Left cardiac atrium (tissue), 4 donors: ENCODE measurements at regions not wholly inside any gene's neighbourhood (a gene's known extent, or its start where the extent isn't known, plus 50 kb on each side); places are given as distances from the start of the nearest gene placed in this dataset.
"Not testable (repeated sequence)": the region's sequence is repeated elsewhere in the genome, so short reads cannot be mapped to it uniquely, and the experiment has no call there.

Experiments
- ATAC-seq, 2 donors: fragments of 200-7000 bp; cut with Tn5 transposase; one replicate each; pipeline ENCODE4 v1.9.1; 2020; ENCODE audit warnings: mild to moderate bottlenecking in 2 of 2, moderate library complexity in 2 of 2
- DNase-seq: peaks from one replicate; pipeline ENCODE4 v3.0.0-alpha.2; 2020
- intact Hi-C, 2 donors: fragments of 100-400 bp; cut with DNase I; formaldehyde crosslinking; loops; one replicate each; pipeline versions ENCODE4 v1.14.1 to v1.15.1; 2022 to 2023
- donor health status: DM: no; HTN: yes; CAD: no.
- donor health status: DM: no; HTN: yes; CAD: no; lungs with severe emphysema.
- donor health status: DM: yes; HTN: yes; CAD: no.
- donor health status: Dilated cardiomyopathy.

GRCh38 chr6:33901822-33902456 lies 98.1 kb upstream of the MLN start:
- no peak for ATAC-seq
- no peak for DNase-seq
- intact Hi-C loops, result no loop called here

DNA sequence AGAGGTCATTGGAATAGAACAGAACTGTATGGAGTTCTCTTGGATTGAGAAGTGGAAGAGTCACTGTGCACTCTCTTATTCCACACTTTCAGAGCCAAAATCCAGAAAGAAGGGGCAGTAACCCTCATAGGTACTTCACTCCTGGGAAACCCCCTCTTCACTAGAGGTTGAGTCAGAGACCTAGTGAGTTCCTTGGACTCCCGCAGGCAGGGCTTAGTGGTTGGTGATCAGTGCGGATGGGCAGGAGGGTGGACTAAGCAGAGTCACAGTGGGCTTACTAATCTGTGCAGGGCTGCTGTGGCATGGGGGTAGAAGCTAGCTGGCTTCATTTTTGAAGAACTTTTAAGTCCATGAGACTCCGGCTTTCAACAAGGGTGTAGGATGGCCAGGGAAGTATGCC lies 95.0 kb upstream of the MLN start:
- DNase-seq (no peak), ATAC-seq (no peak)
- intact Hi-C loops, result no loop called here

DNA sequence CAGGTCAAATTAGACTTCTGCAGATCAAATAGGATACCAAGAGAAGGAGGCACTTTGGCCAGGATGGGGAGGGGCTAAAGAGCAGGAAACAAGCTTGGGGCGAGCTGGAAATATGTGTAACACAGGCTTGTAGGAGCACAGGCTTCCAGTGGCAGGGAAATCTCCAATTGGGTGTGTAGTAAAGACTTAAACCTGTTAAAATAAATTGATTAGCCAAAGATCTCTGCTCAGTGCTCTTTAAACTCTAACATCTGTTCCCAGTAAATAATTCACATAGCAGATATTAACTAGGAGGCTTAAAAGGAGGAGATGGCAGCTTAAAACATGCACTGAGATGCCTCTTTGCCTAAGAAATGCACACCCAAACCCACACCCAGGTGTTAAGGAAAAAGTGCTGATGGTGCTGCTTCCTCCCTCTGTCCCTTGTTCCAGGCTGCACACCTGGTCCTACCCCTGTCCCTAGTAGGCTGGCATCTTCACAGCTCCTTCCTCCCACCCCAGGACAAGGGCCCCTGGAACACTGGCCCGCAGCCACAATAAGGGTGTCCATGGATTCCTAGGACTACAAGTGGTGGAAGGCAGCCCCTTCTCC lies 93.5 kb upstream of the MLN start:
- no peak for ATAC-seq
- DNase-seq, result no peak
- intact Hi-C loops, result no loop called here

- DNase-seq (no peak), ATAC-seq (peak in 1 of 2 donors; percentile 48)
- intact Hi-C loops, result no loop called here
Measured at GRCh38 chr6:33896391-33897188, 92.8 kb upstream of the MLN start.

GRCh38 chr6:33895988-33896387 lies 92.2 kb upstream of the MLN start:
- intact Hi-C loops, result no loop called here
- DNase-seq, result no peak
- ATAC-seq, result no peak

GRCh38 chr6:33895296-33895695 lies 91.5 kb upstream of the MLN start:
- ATAC-seq, result no peak
- no peak for DNase-seq
- intact Hi-C loops, result no loop called here

DNA sequence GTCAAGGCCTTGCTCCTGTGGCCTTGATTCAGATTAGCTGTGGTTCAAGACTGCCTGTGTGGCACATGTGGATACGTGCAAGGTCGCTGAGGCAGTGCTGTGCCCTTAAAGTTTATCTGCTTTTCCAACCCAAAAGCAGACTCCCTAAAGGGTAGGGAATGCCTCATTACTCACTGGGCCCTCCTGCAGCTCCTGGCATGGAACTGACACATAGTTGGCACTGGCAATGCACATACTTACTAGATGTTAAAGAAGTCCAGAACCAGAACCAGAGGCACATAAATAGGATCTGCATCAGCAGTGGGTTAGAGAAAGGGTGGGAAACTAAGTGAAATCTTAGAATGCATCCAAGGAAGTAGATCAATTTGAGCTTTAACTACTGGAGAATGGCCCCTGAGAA lies 90.6 kb upstream of the MLN start:
- intact Hi-C loops, result no loop called here
- DNase-seq (no peak), ATAC-seq (peak; percentile 75 to 82)

DNA sequence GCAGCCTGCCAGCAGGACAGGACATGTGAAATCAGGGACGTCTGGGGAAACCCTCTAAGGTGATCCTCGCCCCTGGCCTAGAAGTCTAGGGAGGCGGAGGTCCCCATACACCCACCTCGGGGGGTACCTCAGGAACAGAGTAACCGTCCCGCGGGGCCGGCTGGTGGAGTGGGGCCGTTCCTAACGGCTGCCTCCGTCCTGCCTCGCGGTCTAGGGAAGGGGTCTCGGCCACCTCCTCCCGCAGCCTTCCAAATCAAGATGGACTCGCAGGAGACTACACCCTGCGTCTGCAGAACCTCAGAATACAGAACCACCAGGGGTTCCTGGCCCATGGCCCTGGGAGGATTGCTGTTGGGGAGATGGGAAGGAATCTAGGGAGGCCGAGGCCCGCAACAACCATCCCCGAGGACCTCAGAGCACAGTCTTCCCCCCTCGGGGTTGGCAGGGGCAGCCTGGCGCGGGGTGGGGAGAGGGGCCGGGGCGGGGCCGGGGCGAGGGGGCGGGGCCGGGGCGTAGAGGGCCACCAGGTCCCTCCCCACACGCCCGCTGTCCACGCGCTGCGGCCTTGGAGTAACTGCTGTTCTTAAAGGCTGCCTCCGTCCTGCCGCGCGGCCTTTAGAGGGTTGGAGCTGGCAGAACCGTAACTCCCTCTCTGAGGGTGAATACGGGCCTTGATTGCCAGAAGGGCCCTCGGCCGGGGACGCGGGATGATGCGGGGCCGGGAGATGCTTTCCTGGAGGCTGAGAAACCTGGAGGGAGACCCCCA lies 89.0 kb upstream of the MLN start:
- DNase-seq (no peak), ATAC-seq (no peak)
- intact Hi-C loops, result no loop called here

- DNase-seq (no peak), ATAC-seq (no peak)
- intact Hi-C loops, result loop anchor here in 1 of 2 donors (5.0 kb wide), 1 partner anchor 101 kb away; the partner anchor contains the start of gene LEMD2
Measured at GRCh38 chr6:33888664-33889200, 84.9 kb upstream of the MLN start.

DNA sequence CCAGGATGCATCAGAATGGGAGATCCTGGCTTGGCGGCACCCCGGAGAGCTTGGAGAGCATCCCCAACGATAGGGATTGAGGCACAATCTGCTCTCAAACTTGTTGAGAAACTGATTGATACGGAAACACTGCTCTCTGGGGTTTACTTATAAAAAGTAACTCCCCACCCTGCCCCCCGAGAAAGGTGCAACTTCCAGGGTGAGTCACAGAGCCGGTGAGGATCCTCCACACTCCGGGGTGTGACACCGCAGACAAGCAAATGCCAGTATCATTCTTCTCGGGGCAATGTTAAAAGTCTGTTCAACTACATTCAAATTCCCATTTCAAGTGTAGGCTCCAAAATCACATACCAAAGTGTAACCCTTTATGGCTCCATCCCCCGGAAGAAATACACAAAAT lies 84.4 kb upstream of the MLN start:
- ATAC-seq, result no peak
- no peak for DNase-seq
- intact Hi-C loops, result loop anchor here in 1 of 2 donors (5.0 kb wide), 1 partner anchor 101 kb away; the partner anchor contains the start of gene LEMD2

- DNase-seq, result peak; percentile 72
- ATAC-seq, result peak; percentile 92 to 93
- intact Hi-C loops, result loop anchor here in 1 of 2 donors (5.0 kb wide), 1 partner anchor 99 kb away; the partner anchor contains the start of gene LEMD2
Measured at GRCh38 chr6:33886673-33887144, 82.9 kb upstream of the MLN start.

- DNase-seq (no peak), ATAC-seq (peak in 1 of 2 donors; percentile 67)
- intact Hi-C loops, result loop anchor here in 1 of 2 donors (5.0 kb wide), 1 partner anchor 98 kb away; the partner anchor contains the start of gene LEMD2
Measured at GRCh38 chr6:33885132-33886057, 81.6 kb upstream of the MLN start.

GRCh38 chr6:33883621-33884020 lies 79.8 kb upstream of the MLN start:
- intact Hi-C loops, DNase-seq, ATAC-seq: not testable (repeated sequence)

- intact Hi-C loops, result no loop called here
- ATAC-seq (no peak), DNase-seq (peak; percentile 55)
Measured at GRCh38 chr6:33882154-33882553, 78.4 kb upstream of the MLN start.

- ATAC-seq (no peak), DNase-seq (no peak)
- intact Hi-C loops, result no loop called here
Measured at GRCh38 chr6:33880766-33881165, 77.0 kb upstream of the MLN start.

GRCh38 chr6:33880104-33880678 lies 76.4 kb upstream of the MLN start:
- intact Hi-C loops, result no loop called here
- DNase-seq, result no peak

DNA sequence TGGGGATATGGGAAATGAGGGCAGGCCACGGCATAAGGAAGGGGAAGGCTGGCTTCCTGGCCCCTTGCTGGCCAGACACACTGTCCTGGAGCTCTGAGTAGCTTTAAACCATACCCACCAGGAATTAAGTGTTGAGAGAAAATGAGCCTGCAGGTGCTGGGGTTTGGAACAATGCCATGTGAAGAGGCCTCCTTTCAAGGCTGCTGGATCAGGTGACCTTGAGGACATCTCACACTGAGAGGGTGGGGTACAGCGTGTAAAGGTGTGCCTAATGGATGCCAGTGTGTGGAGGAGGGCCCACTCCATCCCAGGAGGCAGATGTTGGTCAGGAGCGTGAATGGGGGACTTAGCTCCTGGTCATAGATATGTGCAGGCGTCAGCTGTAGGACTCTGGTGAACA lies 74.8 kb upstream of the MLN start:
- ATAC-seq (no peak), DNase-seq (no peak)
- intact Hi-C loops, result no loop called here

More at GRCh38 chr6:33880104-33880678, 76.4 kb upstream of the MLN start:
- no peak for ATAC-seq
